ENCODE measurements at regions not wholly inside any gene's neighbourhood (a gene's known extent, or its start where the extent isn't known, plus 50 kb on each side); places are given as distances from the start of the nearest gene placed in this dataset.
"Not testable (repeated sequence)": the region's sequence is repeated elsewhere in the genome, so short reads cannot be mapped to it uniquely, and the experiment has no call there.

DNA sequence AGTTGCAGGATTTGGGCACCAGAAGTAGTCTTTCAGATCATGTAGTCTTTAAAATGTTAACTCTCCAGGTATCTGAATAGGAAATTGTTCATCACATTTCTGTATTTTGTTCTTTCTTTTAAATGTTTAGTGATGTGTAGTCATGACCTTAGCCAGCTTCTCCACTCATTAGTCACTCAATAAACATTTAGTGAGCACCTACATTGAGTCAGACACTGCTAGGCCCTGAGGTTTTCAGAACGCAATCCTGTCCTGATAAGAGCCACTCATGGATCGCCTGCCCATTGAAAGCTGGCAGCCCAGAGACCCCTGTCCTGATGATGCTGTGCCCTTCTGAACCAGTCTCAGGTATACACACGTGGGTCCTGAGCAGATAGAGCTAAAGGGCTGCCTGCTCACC lies 163.4 kb upstream of the HEY2 start:
- H3K79me2 ChIP-seq (ENCODE audit: insufficient read depth, low read length) = no peaks in the 10 kb centered on the region
- TF ChIP-seq, protein P1, sequence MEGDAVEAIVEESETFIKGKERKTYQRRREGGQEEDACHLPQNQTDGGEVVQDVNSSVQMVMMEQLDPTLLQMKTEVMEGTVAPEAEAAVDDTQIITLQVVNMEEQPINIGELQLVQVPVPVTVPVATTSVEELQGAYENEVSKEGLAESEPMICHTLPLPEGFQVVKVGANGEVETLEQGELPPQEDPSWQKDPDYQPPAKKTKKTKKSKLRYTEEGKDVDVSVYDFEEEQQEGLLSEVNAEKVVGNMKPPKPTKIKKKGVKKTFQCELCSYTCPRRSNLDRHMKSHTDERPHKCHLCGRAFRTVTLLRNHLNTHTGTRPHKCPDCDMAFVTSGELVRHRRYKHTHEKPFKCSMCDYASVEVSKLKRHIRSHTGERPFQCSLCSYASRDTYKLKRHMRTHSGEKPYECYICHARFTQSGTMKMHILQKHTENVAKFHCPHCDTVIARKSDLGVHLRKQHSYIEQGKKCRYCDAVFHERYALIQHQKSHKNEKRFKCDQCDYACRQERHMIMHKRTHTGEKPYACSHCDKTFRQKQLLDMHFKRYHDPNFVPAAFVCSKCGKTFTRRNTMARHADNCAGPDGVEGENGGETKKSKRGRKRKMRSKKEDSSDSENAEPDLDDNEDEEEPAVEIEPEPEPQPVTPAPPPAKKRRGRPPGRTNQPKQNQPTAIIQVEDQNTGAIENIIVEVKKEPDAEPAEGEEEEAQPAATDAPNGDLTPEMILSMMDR (IDR thresholded peaks at IDR 0.05; ENCODE audit: insufficient read depth, low read length, poor library complexity, severe bottlenecking) = no peak
- no peak for TF ChIP-seq EZH2phosphoT487 (conservative IDR thresholded peaks at IDR 0.05; ENCODE audit: low read length)
- H3K9me3 ChIP-seq (ENCODE audit: insufficient read depth, low read length) = no peaks in the 10 kb centered on the region
- no peaks in the 10 kb centered on the region for H3K36me3 ChIP-seq (ENCODE audit: low read length)
- no peaks in the 10 kb centered on the region for H4K20me1 ChIP-seq (ENCODE audit: low read depth, low read length)
- H3K27ac ChIP-seq (ENCODE audit: low read depth, low read length) = no peak overlapping the region
- H3K27me3 ChIP-seq (ENCODE audit: low read length) = no peaks in the 10 kb centered on the region
- H3F3A ChIP-seq (ENCODE audit: insufficient read depth) = no peaks in the 10 kb centered on the region
- H3K4me3 ChIP-seq (ENCODE audit: insufficient read depth, low read length, poor library complexity, severe bottlenecking) = no peak overlapping the region
- no peaks in the 10 kb centered on the region for H3K9me2 ChIP-seq (replicated peaks; ENCODE audit: insufficient read depth, low read length)
- H3K9ac ChIP-seq (ENCODE audit: low read length) = no peak overlapping the region
- no peak overlapping the region for H3K4me2 ChIP-seq (ENCODE audit: low read depth, low read length, poor library complexity, severe bottlenecking)
- H2AFZ ChIP-seq (ENCODE audit: low read depth, low read length, severe bottlenecking) = no peak overlapping the region

DNA sequence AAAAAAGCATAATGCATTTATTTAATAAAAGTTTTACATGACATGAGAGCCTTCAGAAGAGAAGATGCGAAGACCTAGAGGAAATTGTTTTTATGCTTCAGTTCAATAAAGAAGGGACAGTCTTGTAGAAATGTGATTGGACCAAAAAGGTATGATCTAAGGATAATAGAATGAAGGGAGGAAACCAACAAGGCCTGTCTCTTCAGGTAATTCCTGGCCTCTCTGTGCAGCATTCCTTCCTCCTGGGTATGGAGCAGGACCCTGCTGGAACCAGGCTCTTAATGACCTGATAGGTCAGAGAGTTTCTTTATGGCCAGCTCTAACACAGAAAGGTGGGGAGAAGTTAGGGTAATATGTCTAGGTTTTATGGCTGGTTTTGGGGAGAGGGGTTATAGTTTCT lies 162.8 kb upstream of the HEY2 start:
- H3K9ac ChIP-seq (ENCODE audit: low read length) = no peak overlapping the region
- H3K4me3 ChIP-seq (ENCODE audit: insufficient read depth, low read length, poor library complexity, severe bottlenecking) = no peak overlapping the region
- no peaks in the 10 kb centered on the region for H4K20me1 ChIP-seq (ENCODE audit: low read depth, low read length)
- no peaks in the 10 kb centered on the region for H3K36me3 ChIP-seq (ENCODE audit: low read length)
- TF ChIP-seq, protein P1 (IDR thresholded peaks at IDR 0.05; ENCODE audit: insufficient read depth, low read length, poor library complexity, severe bottlenecking) = no peak
- no peak for TF ChIP-seq EZH2phosphoT487 (conservative IDR thresholded peaks at IDR 0.05; ENCODE audit: low read length)
- H3K27ac ChIP-seq (ENCODE audit: low read depth, low read length) = no peak overlapping the region
- H3K9me3 ChIP-seq (ENCODE audit: insufficient read depth, low read length) = no peaks in the 10 kb centered on the region
- no peaks in the 10 kb centered on the region for H3K9me2 ChIP-seq (replicated peaks; ENCODE audit: insufficient read depth, low read length)
- no peaks in the 10 kb centered on the region for H3K79me2 ChIP-seq (ENCODE audit: insufficient read depth, low read length)
- no peaks in the 10 kb centered on the region for H3F3A ChIP-seq (ENCODE audit: insufficient read depth)
- no peak overlapping the region for H3K4me2 ChIP-seq (ENCODE audit: low read depth, low read length, poor library complexity, severe bottlenecking)
- no peaks in the 10 kb centered on the region for H3K27me3 ChIP-seq (ENCODE audit: low read length)
- H2AFZ ChIP-seq (ENCODE audit: low read depth, low read length, severe bottlenecking) = no peak overlapping the region

DNA sequence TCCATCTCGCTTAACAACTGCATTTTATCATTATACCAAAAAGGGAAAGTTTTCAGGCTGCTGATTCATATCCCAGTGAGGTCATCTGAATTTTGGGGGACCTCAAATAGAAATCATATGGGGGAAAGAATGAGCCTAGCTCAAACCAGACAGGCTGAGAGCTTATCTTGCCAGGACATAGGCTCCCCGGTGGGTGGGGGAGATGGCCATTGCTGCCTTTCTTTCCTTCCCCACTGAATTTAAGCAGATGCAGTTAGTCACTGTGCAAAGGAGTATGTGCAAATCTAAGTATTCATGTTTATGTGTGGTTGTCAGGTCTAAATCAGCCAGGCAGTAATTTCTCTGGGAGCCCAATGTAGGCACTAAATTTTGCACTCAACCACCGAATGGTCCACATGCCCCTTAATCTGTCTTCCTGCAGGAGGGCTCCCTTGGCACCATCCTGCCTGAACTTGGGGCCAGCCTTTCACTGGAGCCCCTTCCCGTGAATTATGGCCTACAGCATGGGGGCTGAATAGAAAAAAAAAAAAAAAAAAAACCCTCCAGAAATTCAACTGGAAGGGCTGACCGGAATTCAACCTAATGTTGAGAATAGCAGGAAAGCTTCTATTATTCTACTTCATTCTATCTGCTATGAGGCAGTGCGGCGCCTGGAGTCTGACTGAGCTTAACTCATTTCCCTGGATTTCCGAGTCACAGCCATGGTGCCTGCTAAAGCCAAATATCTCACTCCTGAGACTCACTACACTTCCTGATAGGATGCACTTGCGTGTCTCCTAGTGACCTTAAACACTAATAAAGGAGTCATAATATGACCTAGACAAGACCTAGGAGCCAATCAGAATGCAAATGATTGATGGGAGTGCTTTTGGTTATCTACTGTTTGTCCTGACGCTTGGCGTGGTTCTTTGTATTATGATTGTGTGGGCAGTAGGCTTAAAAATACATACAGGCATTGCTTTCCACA lies 161.5 kb upstream of the HEY2 start:
- H3K36me3 ChIP-seq (ENCODE audit: low read length) = no peaks in the 10 kb centered on the region
- no peaks in the 10 kb centered on the region for H3K9me3 ChIP-seq (ENCODE audit: insufficient read depth, low read length)
- H4K20me1 ChIP-seq (ENCODE audit: low read depth, low read length) = no peaks in the 10 kb centered on the region
- no peaks in the 10 kb centered on the region for H3K79me2 ChIP-seq (ENCODE audit: insufficient read depth, low read length)
- H3K9me2 ChIP-seq (replicated peaks; ENCODE audit: insufficient read depth, low read length) = no peaks in the 10 kb centered on the region
- no peak overlapping the region for H3K4me3 ChIP-seq (ENCODE audit: insufficient read depth, low read length, poor library complexity, severe bottlenecking)
- H3K9ac ChIP-seq (ENCODE audit: low read length) = no peak overlapping the region
- no peaks in the 10 kb centered on the region for H3K27me3 ChIP-seq (ENCODE audit: low read length)
- H3F3A ChIP-seq (ENCODE audit: insufficient read depth) = no peaks in the 10 kb centered on the region
- TF ChIP-seq EZH2phosphoT487 (conservative IDR thresholded peaks at IDR 0.05; ENCODE audit: low read length) = no peak
- TF ChIP-seq, protein P1 (IDR thresholded peaks at IDR 0.05; ENCODE audit: insufficient read depth, low read length, poor library complexity, severe bottlenecking) = no peak
- H2AFZ ChIP-seq (ENCODE audit: low read depth, low read length, severe bottlenecking) = no peak overlapping the region
- no peak overlapping the region for H3K4me2 ChIP-seq (ENCODE audit: low read depth, low read length, poor library complexity, severe bottlenecking)
- H3K27ac ChIP-seq (ENCODE audit: low read depth, low read length) = no peak overlapping the region

DNA sequence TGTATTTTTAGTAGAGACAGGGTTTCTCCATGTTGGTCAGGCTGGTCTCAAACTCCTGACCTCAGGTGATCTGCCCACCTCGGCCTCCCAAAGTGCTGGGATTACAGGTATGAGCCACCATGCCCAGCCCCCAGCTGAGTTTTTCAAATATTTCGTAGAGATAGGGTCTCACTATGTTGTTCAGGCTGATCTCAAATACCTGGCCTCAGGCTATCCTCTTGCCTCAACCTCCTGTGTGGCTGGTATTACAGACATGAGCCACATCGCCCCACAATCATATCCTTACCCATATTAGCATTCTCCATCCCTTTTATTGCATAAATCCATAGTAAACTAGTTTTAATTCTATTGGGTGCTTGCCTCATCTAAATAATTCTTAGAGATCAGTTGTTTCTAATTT lies 157.6 kb upstream of the HEY2 start:
- H3K36me3 ChIP-seq (ENCODE audit: low read length); H2AFZ ChIP-seq (ENCODE audit: low read depth, low read length, severe bottlenecking); H3K9me3 ChIP-seq (ENCODE audit: insufficient read depth, low read length); H3K9ac ChIP-seq (ENCODE audit: low read length); H3K4me3 ChIP-seq (ENCODE audit: insufficient read depth, low read length, poor library complexity, severe bottlenecking); H3K79me2 ChIP-seq (ENCODE audit: insufficient read depth, low read length); H3F3A ChIP-seq (ENCODE audit: insufficient read depth); H3K27me3 ChIP-seq (ENCODE audit: low read length); H4K20me1 ChIP-seq (ENCODE audit: low read depth, low read length); H3K27ac ChIP-seq (ENCODE audit: low read depth, low read length); H3K4me2 ChIP-seq (ENCODE audit: low read depth, low read length, poor library complexity, severe bottlenecking); H3K9me2 ChIP-seq (replicated peaks; ENCODE audit: insufficient read depth, low read length): not testable (repeated sequence)

All from SU-DHL-6 (cell line).